ENCODE measurements at regions not wholly inside any gene's neighbourhood (a gene's known extent, or its start where the extent isn't known, plus 50 kb on each side); places are given as distances from the start of the nearest gene placed in this dataset.
A peak's percentile ranks its signal among the peaks of the same experiment; 100 is the strongest.

DNA sequence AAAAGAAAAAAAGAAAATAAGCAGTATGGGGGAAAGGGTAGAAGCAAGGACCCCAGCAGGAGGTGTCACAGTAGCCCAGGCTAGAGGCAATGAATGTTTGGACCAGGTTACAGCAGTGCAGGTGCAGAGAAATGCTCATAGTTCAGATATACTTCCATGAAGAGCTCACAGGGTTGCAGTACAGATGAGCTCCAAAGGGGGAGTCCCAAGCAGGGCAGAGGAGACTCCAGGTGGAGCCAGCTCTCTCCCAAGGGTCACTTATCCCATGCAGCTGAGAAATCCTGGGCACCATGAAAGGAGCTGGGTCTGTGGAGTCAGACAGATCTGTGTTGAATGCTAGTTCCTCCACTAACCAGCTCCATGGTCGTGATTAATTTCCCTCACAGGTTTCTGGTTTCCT, 174.9 kb downstream of the C7orf25 start:
- TF ChIP-seq, protein P1, sequence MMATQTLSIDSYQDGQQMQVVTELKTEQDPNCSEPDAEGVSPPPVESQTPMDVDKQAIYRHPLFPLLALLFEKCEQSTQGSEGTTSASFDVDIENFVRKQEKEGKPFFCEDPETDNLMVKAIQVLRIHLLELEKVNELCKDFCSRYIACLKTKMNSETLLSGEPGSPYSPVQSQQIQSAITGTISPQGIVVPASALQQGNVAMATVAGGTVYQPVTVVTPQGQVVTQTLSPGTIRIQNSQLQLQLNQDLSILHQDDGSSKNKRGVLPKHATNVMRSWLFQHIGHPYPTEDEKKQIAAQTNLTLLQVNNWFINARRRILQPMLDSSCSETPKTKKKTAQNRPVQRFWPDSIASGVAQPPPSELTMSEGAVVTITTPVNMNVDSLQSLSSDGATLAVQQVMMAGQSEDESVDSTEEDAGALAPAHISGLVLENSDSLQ (IDR thresholded peaks at IDR 0.05) = no peak
- TF ChIP-seq ZNF384 (IDR thresholded peaks at IDR 0.05) = no peak
- TF ChIP-seq HDGF (IDR thresholded peaks at IDR 0.05; ENCODE audit: borderline replicate concordance) = no peak
- no peak for TF ChIP-seq TARDBP (IDR thresholded peaks at IDR 0.05)
- no peak for TF ChIP-seq ELF4 (IDR thresholded peaks at IDR 0.05)
- TF ChIP-seq SUZ12 (IDR thresholded peaks at IDR 0.05) = no peak
- TF ChIP-seq NFRKB (IDR thresholded peaks at IDR 0.05) = no peak
- no peak for TF ChIP-seq L3MBTL2 (conservative IDR thresholded peaks at IDR 0.05)
- TF ChIP-seq BHLHE40 (IDR thresholded peaks at IDR 0.05; ENCODE audit: borderline replicate concordance) = no peak
- TF ChIP-seq SP1 (IDR thresholded peaks at IDR 0.05) = no peak
- TF ChIP-seq FOXM1 (IDR thresholded peaks at IDR 0.05; ENCODE audit: borderline replicate concordance) = no peak
- no peak for TF ChIP-seq FOXK2 (IDR thresholded peaks at IDR 0.05)
- no peak for TF ChIP-seq FOXA1 (IDR thresholded peaks at IDR 0.05)
- no peak for TF ChIP-seq LEF1 (IDR thresholded peaks at IDR 0.05; ENCODE audit: borderline replicate concordance)
- no peak for TF ChIP-seq CTBP1 (IDR thresholded peaks at IDR 0.05; ENCODE audit: borderline replicate concordance)
- ChIA-PET POLR2A (no interaction called here), CTCF (interaction anchor here (0.6 to 1.1 kb wide), 2 partner anchors 8 to 580 kb away, joined by 3 read pairs; no protein-coding TSS in a partner anchor)
- DNase-seq (ENCODE audit: extremely low spot score) = peak; percentile 30

DNA sequence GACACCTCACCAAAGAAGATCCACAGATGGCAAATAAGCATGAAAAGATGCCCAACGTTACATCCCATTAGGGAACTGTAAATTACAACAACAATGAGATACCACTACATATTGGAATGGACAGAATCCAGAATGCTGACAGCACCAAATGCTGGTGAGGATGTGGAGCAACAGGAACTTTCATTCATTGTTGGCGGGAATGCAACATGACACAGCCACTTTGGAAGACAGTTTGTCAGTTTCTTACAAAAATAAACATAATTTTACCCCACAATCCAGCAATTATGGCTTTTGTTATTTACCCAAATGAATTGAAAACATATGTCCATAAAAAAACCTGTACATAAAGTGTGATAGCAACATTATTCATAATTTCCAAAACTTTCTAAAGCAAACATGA, 176.8 kb downstream of the C7orf25 start:
- TF ChIP-seq FOXA1 (IDR thresholded peaks at IDR 0.05) (no peak), ELF4 (IDR thresholded peaks at IDR 0.05) (no peak), TARDBP (IDR thresholded peaks at IDR 0.05) (no peak), L3MBTL2 (conservative IDR thresholded peaks at IDR 0.05) (no peak), LEF1 (IDR thresholded peaks at IDR 0.05; ENCODE audit: borderline replicate concordance) (no peak), SP1 (IDR thresholded peaks at IDR 0.05) (no peak), FOXK2 (IDR thresholded peaks at IDR 0.05) (no peak), ZNF384 (IDR thresholded peaks at IDR 0.05) (no peak), ARNT (IDR thresholded peaks at IDR 0.05) (no peak), SUZ12 (IDR thresholded peaks at IDR 0.05) (no peak), FOXM1 (IDR thresholded peaks at IDR 0.05; ENCODE audit: borderline replicate concordance) (no peak), NFRKB (IDR thresholded peaks at IDR 0.05) (no peak)
- TF ChIP-seq, protein P1 (IDR thresholded peaks at IDR 0.05) = no peak
- ChIA-PET POLR2A (no interaction called here), CTCF (no interaction called here)
- DNase-seq (ENCODE audit: extremely low spot score) = no peak

DNA sequence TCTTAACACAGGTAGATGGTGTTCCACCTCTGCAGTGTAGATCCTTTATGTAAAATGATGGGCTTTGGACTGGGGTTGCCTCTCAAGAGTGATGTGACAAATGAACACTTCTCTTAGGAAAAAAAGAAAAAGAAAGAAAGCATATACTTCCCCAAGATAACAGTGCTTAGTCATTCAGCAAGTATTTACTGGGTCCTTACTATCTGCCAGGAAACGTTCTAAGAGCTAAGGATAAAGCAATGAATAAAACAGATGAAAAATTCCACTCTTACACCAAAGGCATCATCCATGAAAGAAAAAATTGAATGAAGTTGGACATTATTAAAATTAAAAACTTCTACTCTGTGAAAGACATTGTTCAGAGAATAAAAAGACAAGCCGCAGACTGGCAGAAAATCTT, 177.3 kb downstream of the C7orf25 start:
- CTCF ChIA-PET = no interaction called here
- POLR2A ChIA-PET = no interaction called here
- DNase-seq (ENCODE audit: extremely low spot score) = no peak
- TF ChIP-seq SUZ12 (IDR thresholded peaks at IDR 0.05) = no peak
- TF ChIP-seq NFRKB (IDR thresholded peaks at IDR 0.05) = no peak
- TF ChIP-seq SP1 (IDR thresholded peaks at IDR 0.05) = no peak
- no peak for TF ChIP-seq ZNF384 (IDR thresholded peaks at IDR 0.05)

DNA sequence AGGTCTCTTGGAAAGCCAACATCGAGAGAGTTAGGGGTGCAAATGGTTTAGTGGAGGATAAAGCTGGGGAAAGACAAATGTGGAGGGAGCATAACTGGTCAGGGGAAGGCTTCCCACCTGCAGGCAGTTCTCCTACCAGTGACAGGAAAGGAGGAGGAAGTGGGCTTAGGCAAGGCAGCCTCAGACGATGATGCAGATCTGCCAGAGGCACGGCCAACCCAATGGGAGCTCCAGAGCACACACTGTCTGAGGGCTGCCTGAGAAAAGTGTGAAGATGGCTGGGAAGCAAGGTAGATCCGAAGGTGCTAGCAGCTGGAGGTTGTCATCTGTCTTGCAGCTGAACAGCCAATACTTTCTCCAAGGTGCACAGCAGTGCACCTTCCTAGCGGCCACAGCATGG, 178.8 kb downstream of the C7orf25 start:
- ChIA-PET CTCF (no interaction called here), POLR2A (no interaction called here)
- TF ChIP-seq NFRKB (IDR thresholded peaks at IDR 0.05) = no peak
- TF ChIP-seq ELF4 (IDR thresholded peaks at IDR 0.05) = no peak
- no peak for TF ChIP-seq HDGF (IDR thresholded peaks at IDR 0.05; ENCODE audit: borderline replicate concordance)
- TF ChIP-seq CTBP1 (IDR thresholded peaks at IDR 0.05; ENCODE audit: borderline replicate concordance) = no peak
- no peak for TF ChIP-seq FOXA1 (IDR thresholded peaks at IDR 0.05)
- TF ChIP-seq SP1 (IDR thresholded peaks at IDR 0.05) = no peak
- no peak for TF ChIP-seq BHLHE40 (IDR thresholded peaks at IDR 0.05; ENCODE audit: borderline replicate concordance)
- no peak for TF ChIP-seq ARNT (IDR thresholded peaks at IDR 0.05)
- TF ChIP-seq SUZ12 (IDR thresholded peaks at IDR 0.05) = no peak
- no peak for TF ChIP-seq TARDBP (IDR thresholded peaks at IDR 0.05)
- TF ChIP-seq L3MBTL2 (conservative IDR thresholded peaks at IDR 0.05) = no peak
- no peak for TF ChIP-seq ZNF384 (IDR thresholded peaks at IDR 0.05)
- TF ChIP-seq FOXM1 (IDR thresholded peaks at IDR 0.05; ENCODE audit: borderline replicate concordance) = no peak
- no peak for TF ChIP-seq FOXK2 (IDR thresholded peaks at IDR 0.05)
- TF ChIP-seq LEF1 (IDR thresholded peaks at IDR 0.05; ENCODE audit: borderline replicate concordance) = no peak

DNA sequence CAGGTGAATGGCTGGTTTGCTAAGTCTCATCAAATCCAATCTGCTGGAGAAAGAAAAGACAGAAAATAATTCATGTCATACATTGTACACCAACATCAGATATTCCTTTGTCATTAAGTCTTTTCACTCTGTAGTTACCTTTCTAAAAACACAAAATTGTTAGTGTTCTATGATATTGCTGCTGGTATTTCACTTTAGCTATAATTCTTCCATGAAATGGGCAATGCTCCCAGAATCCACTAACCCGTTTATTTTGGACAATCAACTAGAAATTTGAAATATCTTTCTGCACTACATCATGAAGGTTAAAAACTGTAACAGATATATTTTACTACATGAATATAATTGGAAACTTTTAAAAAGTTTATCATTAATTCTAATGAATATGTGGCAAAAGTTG, 181.3 kb downstream of the C7orf25 start:
- CTCF ChIA-PET = no interaction called here
- TF ChIP-seq ELF4 (IDR thresholded peaks at IDR 0.05) = no peak
- no peak for TF ChIP-seq SUZ12 (IDR thresholded peaks at IDR 0.05)
- TF ChIP-seq, protein P1 (IDR thresholded peaks at IDR 0.05) = no peak
- TF ChIP-seq ZNF384 (IDR thresholded peaks at IDR 0.05) = no peak
- no peak for TF ChIP-seq L3MBTL2 (conservative IDR thresholded peaks at IDR 0.05)
- TF ChIP-seq HDGF (IDR thresholded peaks at IDR 0.05; ENCODE audit: borderline replicate concordance) = no peak
- TF ChIP-seq FOXK2 (IDR thresholded peaks at IDR 0.05) = no peak
- TF ChIP-seq SP1 (IDR thresholded peaks at IDR 0.05) = no peak
- no peak for DNase-seq (ENCODE audit: extremely low spot score)
- POLR2A ChIA-PET = no interaction called here

More for the DNA sequence above, 178.8 kb downstream of the C7orf25 start:
- no peak for DNase-seq (ENCODE audit: extremely low spot score)

- no peak for TF ChIP-seq CTBP1 (IDR thresholded peaks at IDR 0.05; ENCODE audit: borderline replicate concordance)
- no peak for DNase-seq (ENCODE audit: extremely low spot score)
- ChIA-PET CTCF (no interaction called here), POLR2A (no interaction called here)
These were observed 182.7 kb downstream of the C7orf25 start for GRCh38 chr7:42729053-42729765.

All from HEK293T (cell line).